Tibial nerve (tissue), 4 donors: ENCODE measurements at regions not wholly inside any gene's neighbourhood (a gene's known extent, or its start where the extent isn't known, plus 50 kb on each side); places are given as distances from the start of the nearest gene placed in this dataset.
"Not testable (repeated sequence)": the region's sequence is repeated elsewhere in the genome, so short reads cannot be mapped to it uniquely, and the experiment has no call there.

ENCODE experiments used
- DNase-seq, 2 donors: peaks; one replicate each; pipeline ENCODE4 v3.0.0-alpha.2; 2019; ENCODE audit warnings: low spot score in 2 of 2
- H3K27ac ChIP-seq, 4 donors: fragments of 200-600 bp; sonication (generic) in 3 of 4; one replicate each; pipeline ENCODE4 v1.5.1; 2017 to 2019; ENCODE audit warnings: mild to moderate bottlenecking in 1 of 4
- H3K27me3 ChIP-seq, 2 donors: fragments of 200-600 bp; sonication (generic) in 1 of 2; one replicate each; pipeline versions ENCODE4 v1.5.1 to v1.6.0; 2017 to 2019
- H3K36me3 ChIP-seq, 3 donors: fragments of 200-600 bp; sonication (generic); one replicate each; pipeline ENCODE4 v1.5.1; 2018 to 2019
- H3K4me1 ChIP-seq, 4 donors: fragments of 200-600 bp; sonication (generic) in 3 of 4; one replicate each; pipeline ENCODE4 v1.5.1; 2017 to 2019
- H3K4me3 ChIP-seq, 4 donors: fragments of 200-600 bp; sonication (generic) in 3 of 4; one replicate each; pipeline ENCODE4 v1.5.1; 2017 to 2019; ENCODE audit warnings: mild to moderate bottlenecking in 1 of 4, moderate library complexity in 1 of 4
- H3K9me3 ChIP-seq, 4 donors: fragments of 200-600 bp; sonication (generic) in 3 of 4; one replicate each; pipeline ENCODE4 v1.5.1; 2017 to 2019
- CTCF ChIP-seq, 5 experiments: fragments of 200-600 bp in 3 of 5; fragments of 450-650 bp in 2 of 5; sonication (generic) in 3 of 5; IDR thresholded peaks; one replicate each; pipeline ENCODE4 v1.5.1; 2016 to 2019; ENCODE audit warnings: antibody characterized with exemption in 5 of 5, mild to moderate bottlenecking in 3 of 5, moderate library complexity in 2 of 5
- EP300 ChIP-seq, 2 donors: sonication (generic); formaldehyde crosslinking; IDR thresholded peaks; one replicate each; pipeline ENCODE4 v1.6.1; 2017; ENCODE audit warnings: antibody characterized with exemption in 2 of 2, mild to moderate bottlenecking in 1 of 2
- POLR2A ChIP-seq, 2 donors: fragments of 450-650 bp; IDR thresholded peaks; one replicate each; pipeline ENCODE4 v1.6.1; 2017; ENCODE audit warnings: antibody characterized with exemption in 2 of 2, mild to moderate bottlenecking in 2 of 2, moderate library complexity in 2 of 2
- WGBS, 2 donors: methylation state at CpG; one replicate each; pipeline ENCODE4 v1.1.5; 2018; 5-methylcytosine and 5-hydroxymethylcytosine counted together

GRCh38 chr12:27864521-27864920, 84.5 kb upstream of the MANSC4 start:
- 90 to 94% methylated on average over 2 of the region's 2 CpGs for WGBS, 2 donors
- no peaks in the 10 kb centered on the region for H3K9me3 ChIP-seq
- H3K4me3 ChIP-seq: no peak overlapping the region
- no peak for DNase-seq
- H3K4me1 ChIP-seq: peaks cover 0 to 20% (median 2%) of the 10 kb centered on the region in 4 donors
- TF ChIP-seq POLR2A (IDR thresholded peaks at IDR 0.05) (no peak), EP300 (IDR thresholded peaks at IDR 0.05) (no peak), CTCF (IDR thresholded peaks at IDR 0.05) (no peak)
- H3K27me3 ChIP-seq: no peaks in the 10 kb centered on the region
- H3K36me3 ChIP-seq: no peaks in the 10 kb centered on the region
- no peak overlapping the region for H3K27ac ChIP-seq

GRCh38 chr12:27863839-27864238, 83.8 kb upstream of the MANSC4 start:
- H3K36me3 ChIP-seq: no peaks in the 10 kb centered on the region
- peaks cover 0 to 20% (median 2%) of the 10 kb centered on the region in 4 donors for H3K4me1 ChIP-seq
- WGBS, 2 donors: 75 to 84% methylated on average over 6 of the region's 6 CpGs
- no peak overlapping the region for H3K27ac ChIP-seq
- no peak overlapping the region for H3K4me3 ChIP-seq
- no peaks in the 10 kb centered on the region for H3K9me3 ChIP-seq
- no peak for DNase-seq
- no peak for TF ChIP-seq CTCF (IDR thresholded peaks at IDR 0.05)
- no peak for TF ChIP-seq EP300 (IDR thresholded peaks at IDR 0.05)
- TF ChIP-seq POLR2A (IDR thresholded peaks at IDR 0.05): no peak
- H3K27me3 ChIP-seq: no peaks in the 10 kb centered on the region

- WGBS, 2 donors: 52 to 54% methylated on average over 8 of the region's 8 CpGs
- H3K27ac ChIP-seq: peak overlapping the region in 2 of 4 donors; percentile 39 to 40
- H3K36me3 ChIP-seq: no peaks in the 10 kb centered on the region
- H3K4me1 ChIP-seq: peaks cover 0 to 20% (median 2%) of the 10 kb centered on the region in 4 donors
- TF ChIP-seq POLR2A (IDR thresholded peaks at IDR 0.05) (no peak), CTCF (IDR thresholded peaks at IDR 0.05) (no peak), EP300 (IDR thresholded peaks at IDR 0.05) (peak in 1 of 2 donors; percentile 11)
- H3K27me3 ChIP-seq: no peaks in the 10 kb centered on the region
- H3K4me3 ChIP-seq: no peak overlapping the region
- no peaks in the 10 kb centered on the region for H3K9me3 ChIP-seq
- peak in 1 of 2 donors; percentile 13 for DNase-seq
Measured at GRCh38 chr12:27861428-27862167, 81.6 kb upstream of the MANSC4 start.

- Histone ChIP-seq H3K27ac (no peak overlapping the region), H3K4me1 (peaks cover 0 to 16% (median 0%) of the 10 kb centered on the region in 4 donors), H3K27me3 (no peaks in the 10 kb centered on the region), H3K4me3 (no peak overlapping the region), H3K9me3 (no peaks in the 10 kb centered on the region), H3K36me3 (no peaks in the 10 kb centered on the region)
- DNase-seq: no peak
- WGBS, 2 donors: 83 to 89% methylated on average over 4 of the region's 4 CpGs
- TF ChIP-seq EP300 (IDR thresholded peaks at IDR 0.05) (no peak), POLR2A (IDR thresholded peaks at IDR 0.05) (no peak), CTCF (IDR thresholded peaks at IDR 0.05) (no peak)
Measured at GRCh38 chr12:27859648-27860047, 79.6 kb upstream of the MANSC4 start.

- peaks cover 0 to 11% (median 0%) of the 10 kb centered on the region in 4 donors for H3K4me1 ChIP-seq
- not testable (repeated sequence) for H3K27ac ChIP-seq, H3K36me3 ChIP-seq, H3K4me3 ChIP-seq, H3K9me3 ChIP-seq, DNase-seq, H3K27me3 ChIP-seq
Measured at GRCh38 chr12:27857006-27857405, 77.0 kb upstream of the MANSC4 start.
